ENCODE measurements at regions not wholly inside any gene's neighbourhood (a gene's known extent, or its start where the extent isn't known, plus 50 kb on each side); places are given as distances from the start of the nearest gene placed in this dataset.

DNA sequence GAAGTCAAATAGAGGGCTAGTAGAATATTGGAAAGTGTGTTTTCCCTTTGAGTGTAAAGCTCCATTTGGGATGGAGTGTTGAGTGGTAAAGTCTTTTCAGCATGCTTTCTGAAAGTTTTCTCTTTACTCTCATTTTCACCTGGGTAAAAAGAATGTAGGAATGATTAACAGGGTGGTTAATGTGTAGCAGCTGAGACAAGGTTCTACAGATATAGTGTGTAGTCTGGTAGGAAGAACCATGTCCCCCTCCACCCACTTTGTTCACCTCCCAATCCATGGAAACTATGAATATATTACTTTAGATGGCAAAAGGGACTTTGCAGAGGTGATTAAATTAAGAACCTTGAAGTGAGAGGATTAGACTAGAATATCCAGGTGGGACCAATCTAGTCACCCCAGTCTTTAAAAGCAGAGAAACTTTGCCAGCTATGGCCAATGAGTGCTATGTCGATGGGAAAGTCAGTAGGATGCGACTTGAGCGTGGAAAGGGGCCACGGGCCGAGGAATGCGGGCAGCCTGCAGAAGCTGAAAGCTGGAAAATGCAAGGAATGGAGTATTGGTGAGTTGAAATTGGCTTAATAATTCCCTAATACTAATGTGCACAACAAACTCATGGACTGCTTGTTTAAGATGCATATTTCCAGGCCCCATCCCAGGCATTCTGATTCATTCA is 166.3 kb upstream of the AHR start:
- TF ChIP-seq ESRRG (CRISPR knock-in tag; IDR thresholded peaks at IDR 0.05) = no peak
- TF ChIP-seq TCF4 (CRISPR knock-in tag; IDR thresholded peaks at IDR 0.05; ENCODE audit: borderline replicate concordance) = no peak
- TF ChIP-seq, protein P1, sequence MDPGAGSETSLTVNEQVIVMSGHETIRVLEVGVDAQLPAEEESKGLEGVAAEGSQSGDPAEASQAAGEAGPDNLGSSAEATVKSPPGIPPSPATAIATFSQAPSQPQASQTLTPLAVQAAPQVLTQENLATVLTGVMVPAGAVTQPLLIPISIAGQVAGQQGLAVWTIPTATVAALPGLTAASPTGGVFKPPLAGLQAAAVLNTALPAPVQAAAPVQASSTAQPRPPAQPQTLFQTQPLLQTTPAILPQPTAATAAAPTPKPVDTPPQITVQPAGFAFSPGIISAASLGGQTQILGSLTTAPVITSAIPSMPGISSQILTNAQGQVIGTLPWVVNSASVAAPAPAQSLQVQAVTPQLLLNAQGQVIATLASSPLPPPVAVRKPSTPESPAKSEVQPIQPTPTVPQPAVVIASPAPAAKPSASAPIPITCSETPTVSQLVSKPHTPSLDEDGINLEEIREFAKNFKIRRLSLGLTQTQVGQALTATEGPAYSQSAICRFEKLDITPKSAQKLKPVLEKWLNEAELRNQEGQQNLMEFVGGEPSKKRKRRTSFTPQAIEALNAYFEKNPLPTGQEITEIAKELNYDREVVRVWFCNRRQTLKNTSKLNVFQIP (CRISPR knock-in tag; IDR thresholded peaks at IDR 0.05; ENCODE audit: borderline replicate concordance, low read depth) = no peak
- TF ChIP-seq ZNF70 (CRISPR knock-in tag; IDR thresholded peaks at IDR 0.05) = no peak
- no peak for TF ChIP-seq PATZ1 (CRISPR knock-in tag; IDR thresholded peaks at IDR 0.05; ENCODE audit: borderline replicate concordance)
- TF ChIP-seq GLIS3 (CRISPR knock-in tag; IDR thresholded peaks at IDR 0.05) = no peak
- TF ChIP-seq, protein P2, sequence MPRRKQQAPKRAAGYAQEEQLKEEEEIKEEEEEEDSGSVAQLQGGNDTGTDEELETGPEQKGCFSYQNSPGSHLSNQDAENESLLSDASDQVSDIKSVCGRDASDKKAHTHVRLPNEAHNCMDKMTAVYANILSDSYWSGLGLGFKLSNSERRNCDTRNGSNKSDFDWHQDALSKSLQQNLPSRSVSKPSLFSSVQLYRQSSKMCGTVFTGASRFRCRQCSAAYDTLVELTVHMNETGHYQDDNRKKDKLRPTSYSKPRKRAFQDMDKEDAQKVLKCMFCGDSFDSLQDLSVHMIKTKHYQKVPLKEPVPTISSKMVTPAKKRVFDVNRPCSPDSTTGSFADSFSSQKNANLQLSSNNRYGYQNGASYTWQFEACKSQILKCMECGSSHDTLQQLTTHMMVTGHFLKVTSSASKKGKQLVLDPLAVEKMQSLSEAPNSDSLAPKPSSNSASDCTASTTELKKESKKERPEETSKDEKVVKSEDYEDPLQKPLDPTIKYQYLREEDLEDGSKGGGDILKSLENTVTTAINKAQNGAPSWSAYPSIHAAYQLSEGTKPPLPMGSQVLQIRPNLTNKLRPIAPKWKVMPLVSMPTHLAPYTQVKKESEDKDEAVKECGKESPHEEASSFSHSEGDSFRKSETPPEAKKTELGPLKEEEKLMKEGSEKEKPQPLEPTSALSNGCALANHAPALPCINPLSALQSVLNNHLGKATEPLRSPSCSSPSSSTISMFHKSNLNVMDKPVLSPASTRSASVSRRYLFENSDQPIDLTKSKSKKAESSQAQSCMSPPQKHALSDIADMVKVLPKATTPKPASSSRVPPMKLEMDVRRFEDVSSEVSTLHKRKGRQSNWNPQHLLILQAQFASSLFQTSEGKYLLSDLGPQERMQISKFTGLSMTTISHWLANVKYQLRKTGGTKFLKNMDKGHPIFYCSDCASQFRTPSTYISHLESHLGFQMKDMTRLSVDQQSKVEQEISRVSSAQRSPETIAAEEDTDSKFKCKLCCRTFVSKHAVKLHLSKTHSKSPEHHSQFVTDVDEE (CRISPR knock-in tag; IDR thresholded peaks at IDR 0.05) = no peak
- TF ChIP-seq RARB (CRISPR knock-in tag; IDR thresholded peaks at IDR 0.05) = no peak
- ATAC-seq = no peak

GRCh38 chr7:17132726-17133125 is 165.7 kb upstream of the AHR start:
- TF ChIP-seq PPARA (CRISPR knock-in tag; IDR thresholded peaks at IDR 0.05; ENCODE audit: borderline replicate concordance) (no peak), ARNTL (CRISPR knock-in tag; IDR thresholded peaks at IDR 0.05; ENCODE audit: borderline replicate concordance, low read depth) (no peak), CREB5 (CRISPR knock-in tag; IDR thresholded peaks at IDR 0.05; ENCODE audit: low read depth) (no peak), ZNF565 (CRISPR knock-in tag; conservative IDR thresholded peaks at IDR 0.05; ENCODE audit: low read depth) (no peak), BACH2 (CRISPR knock-in tag; IDR thresholded peaks at IDR 0.05; ENCODE audit: borderline replicate concordance) (no peak)
- TF ChIP-seq, protein P2 (CRISPR knock-in tag; IDR thresholded peaks at IDR 0.05) = no peak
- no peak for ATAC-seq

DNA sequence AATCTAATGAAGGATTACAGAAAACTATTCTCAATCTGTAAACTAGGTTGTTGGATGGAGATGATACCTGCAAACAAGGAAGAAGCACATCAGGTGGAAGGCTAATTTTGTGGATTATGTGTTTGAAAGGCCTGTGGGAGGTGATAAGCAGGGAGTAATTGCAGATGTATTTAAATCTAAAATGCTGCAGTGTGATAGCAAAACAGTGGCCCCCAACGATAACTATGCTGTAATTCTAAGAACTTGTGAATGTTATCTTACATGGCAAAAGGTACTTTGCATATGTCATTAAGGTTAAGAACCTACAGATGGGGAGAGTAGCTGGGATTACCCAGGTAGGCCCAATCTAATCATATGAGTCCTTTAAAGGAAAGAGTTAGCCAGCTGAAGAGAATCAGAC is 164.5 kb upstream of the AHR start:
- TF ChIP-seq TOX (CRISPR knock-in tag; IDR thresholded peaks at IDR 0.05; ENCODE audit: borderline replicate concordance) = no peak
- no peak for TF ChIP-seq TCF4 (CRISPR knock-in tag; IDR thresholded peaks at IDR 0.05; ENCODE audit: borderline replicate concordance)
- TF ChIP-seq, protein P2 (CRISPR knock-in tag; IDR thresholded peaks at IDR 0.05) = no peak
- TF ChIP-seq PATZ1 (CRISPR knock-in tag; IDR thresholded peaks at IDR 0.05; ENCODE audit: borderline replicate concordance) = no peak
- no peak for TF ChIP-seq ZNF8 (CRISPR knock-in tag; IDR thresholded peaks at IDR 0.05)
- no peak for TF ChIP-seq RARB (CRISPR knock-in tag; IDR thresholded peaks at IDR 0.05)
- no peak for TF ChIP-seq CREB5 (CRISPR knock-in tag; IDR thresholded peaks at IDR 0.05; ENCODE audit: low read depth)
- no peak for TF ChIP-seq ESRRG (CRISPR knock-in tag; IDR thresholded peaks at IDR 0.05)
- no peak for TF ChIP-seq BACH2 (CRISPR knock-in tag; IDR thresholded peaks at IDR 0.05; ENCODE audit: borderline replicate concordance)
- no peak for TF ChIP-seq ZFP30 (CRISPR knock-in tag; IDR thresholded peaks at IDR 0.05)
- ATAC-seq = no peak

Measured in SK-N-SH treated with all-trans-retinoic acid at 6 μM for 48 hours (cell line).